Mesenchymal stem cell (in vitro differentiated cells and primary cell): ENCODE measurements at regions not wholly inside any gene's neighbourhood (a gene's known extent, or its start where the extent isn't known, plus 50 kb on each side); places are given as distances from the start of the nearest gene placed in this dataset.

Experiments
- DNase-seq: peaks from one replicate; pipeline ENCODE4 v3.0.0-alpha.2; 2013
- H2AFZ ChIP-seq: one replicate; pipeline ENCODE4 v1.6.1; 2013; ENCODE audit warnings: low read depth, mild to moderate bottlenecking, control low read depth, inconsistent platforms, low read length, moderate library complexity
- H2AK5ac ChIP-seq: 2 replicates; pipeline ENCODE4 v1.6.1; 2013; ENCODE audit warnings: low read length, moderate library complexity, mild to moderate bottlenecking, inconsistent platforms; ENCODE audit not compliant: severe bottlenecking
- H2BK120ac ChIP-seq: one replicate; pipeline ENCODE4 v1.6.1; 2013; ENCODE audit warnings: low read depth, mild to moderate bottlenecking, inconsistent platforms, low read length, moderate library complexity
- H2BK12ac ChIP-seq, 2 experiments: one replicate each; pipeline ENCODE4 v1.6.1; 2013; ENCODE audit warnings: inconsistent platforms in 2 of 2, low read length in 2 of 2, mild to moderate bottlenecking in 2 of 2, moderate library complexity in 2 of 2, control low read depth in 1 of 2
- H2BK15ac ChIP-seq: one replicate; pipeline ENCODE4 v1.6.1; 2013; ENCODE audit warnings: mild to moderate bottlenecking, low read depth, inconsistent platforms; ENCODE audit not compliant: poor library complexity, severe bottlenecking
- H2BK5ac ChIP-seq: 2 replicates; pipeline ENCODE4 v1.6.1; 2013; ENCODE audit warnings: low read depth, mild to moderate bottlenecking, low read length, control low read depth, inconsistent platforms; ENCODE audit not compliant: poor library complexity, severe bottlenecking
- H3K14ac ChIP-seq, 2 experiments: one replicate each; pipeline ENCODE4 v1.6.1; 2013; ENCODE audit warnings: inconsistent platforms in 2 of 2, low read length in 2 of 2, control low read depth in 1 of 2, mild to moderate bottlenecking in 1 of 2, moderate library complexity in 1 of 2
- H3K18ac ChIP-seq, 2 experiments: one replicate each; pipeline ENCODE4 v1.6.1; 2013; ENCODE audit warnings: inconsistent platforms in 2 of 2, low read length in 2 of 2, control low read depth in 1 of 2, low read depth in 1 of 2, mild to moderate bottlenecking in 1 of 2
- H3K23ac ChIP-seq, 2 experiments: one replicate each; pipeline ENCODE4 v1.6.1; 2013; ENCODE audit warnings: inconsistent platforms in 2 of 2, low read length in 2 of 2, mild to moderate bottlenecking in 2 of 2, moderate library complexity in 2 of 2, control low read depth in 1 of 2
- H3K27ac ChIP-seq: 2 replicates; pipeline ENCODE4 v1.5.1; 2013; ENCODE audit warnings: mild to moderate bottlenecking, moderate library complexity, low read length, control low read depth, inconsistent platforms; ENCODE audit not compliant: poor library complexity, severe bottlenecking
- H3K27me3 ChIP-seq, 2 experiments: 2 replicates each; pipeline versions ENCODE4 v1.6.1 to v1.7.0; 2013; ENCODE audit warnings: low read length in 2 of 2, mild to moderate bottlenecking in 2 of 2, moderate library complexity in 2 of 2, control low read depth in 1 of 2, inconsistent platforms in 1 of 2; ENCODE audit not compliant: control insufficient read depth in 1 of 2, insufficient read depth in 1 of 2
- H3K36me3 ChIP-seq, 2 experiments: 2 replicates each; pipeline versions ENCODE4 v1.6.1 to v1.7.0; 2013; ENCODE audit warnings: low read length in 2 of 2, control low read depth in 1 of 2, inconsistent platforms in 1 of 2, low read depth in 1 of 2, mild to moderate bottlenecking in 1 of 2; ENCODE audit not compliant: insufficient read depth in 2 of 2, control insufficient read depth in 1 of 2
- H3K4ac ChIP-seq, 2 experiments: one replicate each; pipeline ENCODE4 v1.6.1; 2013; ENCODE audit warnings: inconsistent platforms in 2 of 2, low read length in 2 of 2, mild to moderate bottlenecking in 2 of 2, moderate library complexity in 2 of 2, control low read depth in 1 of 2, low read depth in 1 of 2
- H3K4me1 ChIP-seq: 2 replicates; pipeline ENCODE4 v1.6.1; 2013; ENCODE audit warnings: low read depth, low read length, control low read depth; ENCODE audit not compliant: control insufficient read depth, insufficient read depth
- H3K4me2 ChIP-seq: 2 replicates; pipeline ENCODE4 v1.6.1; 2013; ENCODE audit warnings: low read length, mild to moderate bottlenecking, inconsistent platforms; ENCODE audit not compliant: poor library complexity, severe bottlenecking
- H3K4me3 ChIP-seq, 2 experiments: 2 replicates each; pipeline versions ENCODE4 v1.5.1 to v1.7.0; 2013; ENCODE audit warnings: low read length in 2 of 2, mild to moderate bottlenecking in 2 of 2, control low read depth in 1 of 2, low read depth in 1 of 2; ENCODE audit not compliant: insufficient read depth in 1 of 2
- H3K79me1 ChIP-seq: replicated peaks from 2 replicates; pipeline ENCODE4 v1.6.1; 2013; ENCODE audit warnings: mild to moderate bottlenecking, control low read depth, low read length, inconsistent platforms; ENCODE audit not compliant: poor library complexity, severe bottlenecking
- H3K9ac ChIP-seq: 2 replicates; pipeline ENCODE4 v1.7.0; 2013; ENCODE audit warnings: mild to moderate bottlenecking, low read length, moderate library complexity
- H3K9me3 ChIP-seq: 2 replicates; pipeline ENCODE4 v1.7.0; 2013; ENCODE audit warnings: mild to moderate bottlenecking, low read length; ENCODE audit not compliant: control insufficient read depth
- H4K8ac ChIP-seq: one replicate; pipeline ENCODE4 v1.6.1; 2013; ENCODE audit warnings: inconsistent platforms, mild to moderate bottlenecking, low read length, moderate library complexity
- H4K91ac ChIP-seq: one replicate; pipeline ENCODE4 v1.6.1; 2013; ENCODE audit warnings: mild to moderate bottlenecking, low read length, inconsistent platforms
- WGBS: methylation state at CpG from one replicate; pipeline ENCODE4 v1.1.7; 2013; ENCODE audit warnings: mixed read lengths; 5-methylcytosine and 5-hydroxymethylcytosine counted together

DNA sequence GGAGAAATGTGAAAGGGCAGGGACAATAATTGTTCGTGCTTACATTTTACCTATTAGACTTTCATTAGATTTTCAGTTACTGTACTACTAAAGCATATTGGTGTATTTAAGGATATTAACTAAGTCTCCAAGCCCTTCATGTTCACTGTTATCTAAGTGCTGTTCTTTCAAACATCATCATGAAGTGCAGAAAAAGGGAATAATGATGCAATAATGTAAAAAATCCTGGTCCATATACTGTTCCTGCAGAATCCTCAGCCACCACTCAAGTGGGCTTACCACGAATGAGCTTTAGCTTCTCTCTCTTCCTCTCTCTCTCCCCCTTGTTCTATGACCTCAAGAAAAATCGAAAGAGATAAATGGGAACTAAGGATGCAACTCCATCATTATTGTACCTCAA lies 600.7 kb downstream of the UTRN start:
- no peaks in the 10 kb centered on the region for H3K27me3 ChIP-seq
- H4K8ac ChIP-seq: no peak overlapping the region
- H2BK12ac ChIP-seq: no peak overlapping the region
- no peak overlapping the region for H3K4me2 ChIP-seq
- no peak overlapping the region for H2BK5ac ChIP-seq
- no peaks in the 10 kb centered on the region for H3K79me1 ChIP-seq
- H2BK120ac ChIP-seq: no peak overlapping the region
- no peak overlapping the region for H3K4me3 ChIP-seq
- H3K36me3 ChIP-seq: no peaks in the 10 kb centered on the region
- no peak overlapping the region for H2AFZ ChIP-seq
- H2BK15ac ChIP-seq: no peak overlapping the region
- no peak overlapping the region for H3K9ac ChIP-seq
- no peak overlapping the region for H3K4ac ChIP-seq
- H3K4me1 ChIP-seq: no peaks in the 10 kb centered on the region
- H3K9me3 ChIP-seq: no peaks in the 10 kb centered on the region
- H3K18ac ChIP-seq: no peak overlapping the region
- WGBS: 63% methylated on average over 2 of the region's 3 CpGs
- no peak overlapping the region for H3K27ac ChIP-seq
- DNase-seq: no peak
- no peak overlapping the region for H2AK5ac ChIP-seq
- H3K23ac ChIP-seq: no peak overlapping the region
- no peak overlapping the region for H4K91ac ChIP-seq
- H3K14ac ChIP-seq: no peak overlapping the region

DNA sequence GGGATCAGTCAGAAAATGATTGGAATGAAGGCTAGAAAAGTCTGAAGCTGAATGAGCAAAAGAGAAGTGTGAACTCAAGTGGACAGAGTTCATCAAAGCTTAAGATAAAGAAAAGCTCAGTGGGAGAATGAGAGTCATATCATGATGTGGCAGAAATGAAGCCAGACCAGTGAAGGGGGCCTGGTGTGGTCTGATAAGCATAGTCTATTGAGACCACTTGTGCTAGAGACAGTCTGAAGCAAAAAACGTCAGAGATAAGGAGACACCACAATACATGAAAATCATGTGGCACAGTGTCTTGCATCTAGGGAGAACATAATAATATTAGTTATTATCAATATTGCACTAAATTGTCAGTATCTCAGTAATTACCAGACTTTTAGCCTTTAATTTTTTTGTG lies 601.5 kb downstream of the UTRN start:
- no peak overlapping the region for H3K4ac ChIP-seq
- H3K4me2 ChIP-seq: no peak overlapping the region
- no peak overlapping the region for H3K9ac ChIP-seq
- no peaks in the 10 kb centered on the region for H3K79me1 ChIP-seq
- DNase-seq: no peak
- no peak overlapping the region for H4K91ac ChIP-seq
- no peak overlapping the region for H3K14ac ChIP-seq
- no peak overlapping the region for H2BK12ac ChIP-seq
- H3K27ac ChIP-seq: no peak overlapping the region
- H2AFZ ChIP-seq: no peak overlapping the region
- H2BK5ac ChIP-seq: no peak overlapping the region
- no peak overlapping the region for H3K18ac ChIP-seq
- no peak overlapping the region for H2BK15ac ChIP-seq
- no peaks in the 10 kb centered on the region for H3K36me3 ChIP-seq
- H3K4me1 ChIP-seq: no peaks in the 10 kb centered on the region
- no peaks in the 10 kb centered on the region for H3K9me3 ChIP-seq
- WGBS: no CpG with 5 or more reads among the region's 1 CpG
- no peak overlapping the region for H4K8ac ChIP-seq
- H2AK5ac ChIP-seq: no peak overlapping the region
- no peak overlapping the region for H2BK120ac ChIP-seq
- no peak overlapping the region for H3K23ac ChIP-seq
- no peak overlapping the region for H3K4me3 ChIP-seq
- no peaks in the 10 kb centered on the region for H3K27me3 ChIP-seq

DNA sequence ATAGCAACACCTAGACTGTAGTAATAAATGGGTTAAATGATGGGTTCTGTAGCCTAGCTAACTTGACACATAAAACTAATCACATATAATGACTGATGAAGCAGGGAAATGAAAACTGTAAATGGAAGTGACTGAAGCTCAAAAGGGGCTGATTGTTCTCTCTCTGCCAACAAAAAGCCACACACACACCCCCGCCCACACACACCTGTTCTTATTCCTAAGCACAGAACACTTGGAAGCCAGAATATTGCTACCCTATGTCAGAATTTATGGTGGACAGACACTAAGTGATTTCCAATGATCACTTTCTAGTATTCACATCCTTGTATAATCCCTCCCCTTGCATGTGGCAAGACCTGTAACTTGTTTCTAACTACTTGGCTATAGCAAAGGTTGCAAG lies 603.5 kb downstream of the UTRN start:
- Histone ChIP-seq H4K8ac (no peak overlapping the region), H3K14ac (no peak overlapping the region), H3K18ac (no peak overlapping the region), H2AFZ (no peak overlapping the region), H3K4me2 (no peak overlapping the region), H2BK5ac (no peak overlapping the region), H2BK12ac (no peak overlapping the region), H3K4ac (no peak overlapping the region), H3K27ac (no peak overlapping the region), H3K27me3 (no peaks in the 10 kb centered on the region), H3K36me3 (no peaks in the 10 kb centered on the region), H3K9me3 (no peaks in the 10 kb centered on the region), H4K91ac (no peak overlapping the region), H3K23ac (no peak overlapping the region), H2BK120ac (no peak overlapping the region), H3K79me1 (no peaks in the 10 kb centered on the region), H3K9ac (no peak overlapping the region), H2AK5ac (no peak overlapping the region), H3K4me3 (no peak overlapping the region), H2BK15ac (no peak overlapping the region), H3K4me1 (no peaks in the 10 kb centered on the region)
- WGBS: no CpG with 5 or more reads among the region's 1 CpG
- no peak for DNase-seq

DNA sequence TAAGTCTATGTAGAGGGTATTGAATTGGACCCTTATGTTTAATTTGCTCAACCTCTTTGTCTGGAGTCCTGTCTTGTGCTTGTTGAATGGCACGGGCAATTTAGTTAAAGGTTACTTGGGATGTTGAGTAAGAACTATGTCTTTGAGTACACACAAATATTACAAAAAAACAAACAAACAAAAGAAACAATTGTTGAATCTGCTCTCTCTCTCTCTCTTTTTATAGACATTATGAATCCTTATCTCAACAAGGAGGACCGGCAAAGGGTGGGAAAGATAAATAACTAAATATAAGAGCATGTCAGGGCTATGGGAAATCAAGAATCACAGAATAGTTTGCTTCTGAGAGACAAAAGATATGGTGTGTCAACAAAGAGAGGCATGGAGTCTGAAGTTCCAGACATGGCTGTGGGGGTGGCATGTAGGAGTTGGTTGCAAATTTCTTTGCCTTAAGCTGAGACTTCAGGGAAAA lies 608.6 kb downstream of the UTRN start:
- Histone ChIP-seq H3K4me1 (peaks cover 2% of the 10 kb centered on the region), H3K23ac (no peak overlapping the region), H3K14ac (no peak overlapping the region), H3K27me3 (no peaks in the 10 kb centered on the region), H2AK5ac (no peak overlapping the region), H3K18ac (no peak overlapping the region), H2AFZ (no peak overlapping the region), H2BK5ac (no peak overlapping the region), H3K9ac (no peak overlapping the region), H3K4me3 (no peak overlapping the region), H2BK120ac (no peak overlapping the region), H4K91ac (no peak overlapping the region), H3K9me3 (no peaks in the 10 kb centered on the region), H3K4ac (no peak overlapping the region), H4K8ac (no peak overlapping the region), H2BK12ac (no peak overlapping the region), H3K4me2 (no peak overlapping the region), H3K36me3 (no peaks in the 10 kb centered on the region), H3K27ac (no peak overlapping the region), H3K79me1 (no peaks in the 10 kb centered on the region), H2BK15ac (no peak overlapping the region)
- no peak for DNase-seq
- 68% methylated on average over 1 of the region's 2 CpGs for WGBS
